A549 (cell line): ENCODE measurements at regions not wholly inside any gene's neighbourhood (a gene's known extent, or its start where the extent isn't known, plus 50 kb on each side); places are given as distances from the start of the nearest gene placed in this dataset.
A peak's percentile ranks its signal among the peaks of the same experiment; 100 is the strongest.

ENCODE experiments used
- ATAC-seq, 2 experiments: fragments of 200-7000 bp in 1 of 2; fragments of >200 bp in 1 of 2; cut with Nextera tagmentation in 1 of 2; cut with Tn5 transposase in 1 of 2; 3 replicates each; pipeline versions ENCODE4 v1.8.0 to v1.9.1; 2018 to 2020; ENCODE audit warnings: mild to moderate bottlenecking in 1 of 2, moderate library complexity in 1 of 2
- CTCF ChIA-PET: fragments of 300-600 bp; sonication (Branson Sonifier 250); formaldehyde crosslinking; extraction: SDS; loops from one replicate; lab custom pipeline; 2021; ENCODE audit warnings: antibody characterized with exemption, inconsistent platforms; lab: Yijun Ruan, JAX
- POLR2A ChIA-PET: fragments of 350-600 bp; formaldehyde crosslinking; extraction: SDS; loops from one replicate; lab custom pipeline; 2021; ENCODE audit warnings: antibody characterized with exemption, inconsistent platforms; lab: Yijun Ruan, JAX
- DNase-seq, 2 experiments: peaks; one replicate each; pipeline versions ENCODE4 v3.0.0 to v3.0.0-alpha.2; 2011 to 2016; ENCODE audit warnings: low read depth in 1 of 2, low spot score in 1 of 2
- FAIRE-seq: peaks from 2 replicates; lab custom pipeline; 2011; peaks lifted over from hg19 to GRCh38; lab: Jason Lieb, UNC
- H3K27ac ChIP-seq, 2 experiments: fragments of >200 bp; sonication (Bioruptor Twin); formaldehyde crosslinking; 3 replicates each; pipeline ENCODE4 v1.5.1; 2016 to 2017
- H3K4me1 ChIP-seq: fragments of >200 bp; sonication (Bioruptor Twin); formaldehyde crosslinking; 3 replicates; pipeline ENCODE4 v1.6.1; 2016
- H3K4me2 ChIP-seq: fragments of >200 bp; sonication (Bioruptor Twin); formaldehyde crosslinking; 3 replicates; pipeline ENCODE4 v1.6.1; 2016
- H3K4me3 ChIP-seq: fragments of >200 bp; sonication (Bioruptor Twin); formaldehyde crosslinking; 3 replicates; pipeline ENCODE4 v1.5.1; 2016
- H3K9me3 ChIP-seq: fragments of >200 bp; sonication (Bioruptor Twin); formaldehyde crosslinking; 3 replicates; pipeline ENCODE4 v1.6.1; 2016
- BHLHE40 ChIP-seq: IDR thresholded peaks from 2 replicates; pipeline ENCODE4 v1.6.1; 2012; ENCODE audit warnings: low read depth, low read length, inconsistent platforms
- CBX2 ChIP-seq: fragments of 200-600 bp; sonication (generic); IDR thresholded peaks from 2 replicates; pipeline ENCODE4 v1.6.1; 2016; ENCODE audit warnings: low read depth, mild to moderate bottlenecking, borderline replicate concordance
- CBX8 ChIP-seq: fragments of 200-600 bp; sonication (generic); IDR thresholded peaks from 2 replicates; pipeline ENCODE4 v1.6.1; 2016
- CEBPB ChIP-seq, 2 experiments: fragments of >200 bp in 1 of 2; sonication (Bioruptor Twin) in 1 of 2; formaldehyde crosslinking in 1 of 2; IDR thresholded peaks; 2 replicates each; pipeline ENCODE4 v1.6.1; 2012 to 2016
- CHD4 ChIP-seq: fragments of 200-600 bp; sonication (generic); IDR thresholded peaks from 2 replicates; pipeline ENCODE4 v1.6.1; 2016; ENCODE audit warnings: antibody characterized with exemption, mild to moderate bottlenecking, borderline replicate concordance
- EHF ChIP-seq: fragments of 250-450 bp; sonication (Bioruptor Pico); IDR thresholded peaks from 2 replicates; pipeline ENCODE4 v1.5.0; 2020; ENCODE audit warnings: mild to moderate bottlenecking
- EHMT2 ChIP-seq: fragments of 200-600 bp; sonication (generic); IDR thresholded peaks from 2 replicates; pipeline ENCODE4 v1.6.1; 2016; ENCODE audit warnings: antibody characterized with exemption, low read depth, mild to moderate bottlenecking, moderate library complexity
- EP300 ChIP-seq, 2 experiments: fragments of >200 bp; sonication (Bioruptor Twin); formaldehyde crosslinking; IDR thresholded peaks; 2 replicates in 1 of 2; 3 replicates in 1 of 2; pipeline ENCODE4 v1.6.1; 2016 to 2017
- ESRRA ChIP-seq: fragments of 150-350 bp; IDR thresholded peaks from 2 replicates; pipeline ENCODE4 v1.6.1; 2014; ENCODE audit warnings: mild to moderate bottlenecking, low read length, borderline replicate concordance
- FOSL2 ChIP-seq, 2 experiments: fragments of 450-650 bp in 1 of 2; fragments of >200 bp in 1 of 2; sonication (Bioruptor Twin) in 1 of 2; formaldehyde crosslinking; IDR thresholded peaks; 2 replicates each; pipeline versions ENCODE4 v1.5.0 to v1.6.1; 2016 to 2020; ENCODE audit warnings: mild to moderate bottlenecking in 1 of 2, moderate library complexity in 1 of 2
- FOXS1 ChIP-seq: fragments of 250-450 bp; sonication (Bioruptor Pico); IDR thresholded peaks from 2 replicates; pipeline ENCODE4 v1.5.0; 2020; ENCODE audit warnings: mild to moderate bottlenecking, moderate library complexity
- GATA3 ChIP-seq: IDR thresholded peaks from 2 replicates; pipeline ENCODE4 v1.6.1; 2012; ENCODE audit warnings: borderline replicate concordance
- HOXA7 ChIP-seq: fragments of 250-450 bp; sonication (Bioruptor Pico); IDR thresholded peaks from 2 replicates; pipeline ENCODE4 v1.5.0; 2020; ENCODE audit warnings: mild to moderate bottlenecking, moderate library complexity
- HOXB13 ChIP-seq: fragments of 250-450 bp; sonication (Bioruptor Pico); IDR thresholded peaks from 2 replicates; pipeline ENCODE4 v1.5.0; 2020; ENCODE audit warnings: low read depth, mild to moderate bottlenecking, moderate library complexity
- JUN ChIP-seq, 2 experiments: fragments of >200 bp; sonication (Bioruptor Twin); formaldehyde crosslinking; IDR thresholded peaks; 2 replicates in 1 of 2; 3 replicates in 1 of 2; pipeline ENCODE4 v1.6.1; 2016 to 2017
- JUNB ChIP-seq: fragments of >200 bp; sonication (Bioruptor Twin); formaldehyde crosslinking; IDR thresholded peaks from 2 replicates; pipeline ENCODE4 v1.6.1; 2016
- KDM1A ChIP-seq: fragments of 200-600 bp; sonication (generic); IDR thresholded peaks from 2 replicates; pipeline ENCODE4 v1.6.1; 2016; ENCODE audit warnings: low read depth, mild to moderate bottlenecking
- KDM5A ChIP-seq: fragments of 200-600 bp; sonication (generic); IDR thresholded peaks from 2 replicates; pipeline ENCODE4 v1.6.1; 2016; ENCODE audit warnings: antibody characterized with exemption, mild to moderate bottlenecking
- MAZ ChIP-seq: fragments of 150-350 bp; IDR thresholded peaks from 2 replicates; pipeline ENCODE4 v1.6.1; 2014; ENCODE audit warnings: antibody characterized with exemption, low read depth, low read length, borderline replicate concordance
- MYC ChIP-seq: IDR thresholded peaks from 2 replicates; pipeline ENCODE4 v1.6.1; 2012; ENCODE audit warnings: mild to moderate bottlenecking, inconsistent platforms, low read length, improper control_type of control experiment, borderline replicate concordance
- PBX3 ChIP-seq: IDR thresholded peaks from 2 replicates; pipeline ENCODE4 v1.6.1; 2012
- PHF8 ChIP-seq: fragments of 200-600 bp; sonication (generic); IDR thresholded peaks from 2 replicates; pipeline ENCODE4 v1.6.1; 2016; ENCODE audit warnings: low read depth, mild to moderate bottlenecking, antibody characterized with exemption, moderate library complexity, borderline replicate concordance
- REST ChIP-seq: fragments of 200-600 bp; sonication (generic); IDR thresholded peaks from 2 replicates; pipeline ENCODE4 v1.6.1; 2016; ENCODE audit warnings: antibody characterized with exemption, mild to moderate bottlenecking, moderate library complexity
- SMC3 ChIP-seq: fragments of >200 bp; sonication (Bioruptor Twin); formaldehyde crosslinking; IDR thresholded peaks from 3 replicates; pipeline ENCODE4 v1.6.1; 2018; ENCODE audit warnings: inconsistent platforms
- SREBF2 ChIP-seq: fragments of 450-650 bp; IDR thresholded peaks from 2 replicates; pipeline ENCODE4 v1.6.1; 2014; ENCODE audit warnings: mild to moderate bottlenecking, moderate library complexity
- TFCP2L1 ChIP-seq: fragments of 250-450 bp; sonication (Bioruptor Pico); IDR thresholded peaks from 2 replicates; pipeline ENCODE4 v1.5.0; 2021; ENCODE audit warnings: mild to moderate bottlenecking
- USF2 ChIP-seq: fragments of 450-650 bp; IDR thresholded peaks from 2 replicates; pipeline ENCODE4 v1.6.1; 2014; ENCODE audit warnings: antibody characterized with exemption
- ZNF302 ChIP-seq: fragments of 250-450 bp; sonication (Bioruptor Pico); IDR thresholded peaks from 2 replicates; pipeline ENCODE4 v1.9.0; 2021; ENCODE audit warnings: inconsistent platforms, mild to moderate bottlenecking, moderate library complexity
- ZSCAN20 ChIP-seq: fragments of 250-450 bp; sonication (Bioruptor Pico); IDR thresholded peaks from 2 replicates; pipeline ENCODE4 v1.8.0; 2022; ENCODE audit warnings: mild to moderate bottlenecking, moderate library complexity
- WGBS: methylation state at CpG from one replicate; pipeline ENCODE4 v1.1.6; 2017; ENCODE audit errors: missing lambda C conversion rate; 5-methylcytosine and 5-hydroxymethylcytosine counted together

GRCh38 chr1:228901936-228902681, 166.8 kb downstream of the RHOU start:
- Histone ChIP-seq H3K4me1 (peaks cover 19% of the 10 kb centered on the region), H3K9me3 (no peaks in the 10 kb centered on the region), H3K4me2 (peak overlapping the region; percentile 81; the same call in 2 of the 3 replicates), H3K27ac (no peak overlapping the region), H3K4me3 (no peak overlapping the region)
- ATAC-seq (peak in 1 of 2 experiments; percentile 12; a peak in 1 of 6 replicates), DNase-seq (no peak), FAIRE-seq (no peak)
- CTCF ChIA-PET, result interaction anchor here (0.6 to 1.9 kb wide), 7 partner anchors 11 to 325 kb away, joined by 3 to 8 read pairs (median 4); partner anchors contain the start of gene RHOU
- no peak for TF ChIP-seq HOXB13 (CRISPR knock-in tag)
- no peak for TF ChIP-seq EHMT2
- TF ChIP-seq HOXA7 (CRISPR knock-in tag), result no peak
- no peak for TF ChIP-seq CHD4
- no peak for TF ChIP-seq TFCP2L1
- no peak for TF ChIP-seq ZNF302 (CRISPR knock-in tag)
- no peak for TF ChIP-seq JUNB
- no peak for TF ChIP-seq USF2
- no peak for TF ChIP-seq KDM5A
- no peak for TF ChIP-seq PHF8
- POLR2A ChIA-PET, result interaction anchor here (1.1 kb wide), 1 partner anchor 41 kb away, joined by 6 read pairs; no protein-coding TSS in a partner anchor
- 97% methylated on average over 5 of the region's 5 CpGs for WGBS

- Histone ChIP-seq H3K4me3 (no peak overlapping the region), H3K4me2 (peak overlapping the region; percentile 81), H3K4me1 (peaks cover 19% of the 10 kb centered on the region), H3K27ac (peak overlapping the region; percentile 63 to 64), H3K9me3 (no peaks in the 10 kb centered on the region)
- ATAC-seq (peak; percentile 90 to 94), FAIRE-seq (peak; percentile 96), DNase-seq (peak; percentile 88 to 90)
- WGBS, result 32% methylated on average over 13 of the region's 13 CpGs
- ChIA-PET CTCF (interaction anchor here (0.7 to 1.9 kb wide), 6 partner anchors 11 to 353 kb away, joined by 3 to 8 read pairs (median 4); no protein-coding TSS in a partner anchor), POLR2A (interaction anchor here (1.1 kb wide), 1 partner anchor 42 kb away, joined by 6 read pairs; no protein-coding TSS in a partner anchor)
- TF ChIP-seq SMC3, result peak; percentile 76
- TF ChIP-seq USF2, result no peak
- TF ChIP-seq JUN (IDR thresholded peaks at IDR 0.05), result peak; percentile 87 to 93; a peak in 4 of 5 replicates
- no peak for TF ChIP-seq SREBF2
- TF ChIP-seq EHF (CRISPR knock-in tag), result no peak
- TF ChIP-seq MAZ, result no peak
- peak; percentile 93 for TF ChIP-seq GATA3
- no peak for TF ChIP-seq HOXA7 (CRISPR knock-in tag)
- no peak for TF ChIP-seq KDM1A
- 0 out of 2 replicates have a peak, but pooled peaks have one; percentile 47 for TF ChIP-seq MYC
- no peak for TF ChIP-seq CBX2
- TF ChIP-seq BHLHE40, result no peak
- TF ChIP-seq ESRRA, result no peak
- TF ChIP-seq FOXS1 (CRISPR knock-in tag), result peak; percentile 48; the same call in 1 of the 2 replicates
- peak; percentile 60 to 62; a peak in 2 of 5 replicates for TF ChIP-seq EP300 (IDR thresholded peaks at IDR 0.05)
- no peak for TF ChIP-seq CHD4
- peak; percentile 94 for TF ChIP-seq JUNB
- TF ChIP-seq FOSL2 (IDR thresholded peaks at IDR 0.05), result peak; percentile 88; the same call in 1 of the 2 replicates
- peak; percentile 91 for TF ChIP-seq FOSL2 (CRISPR knock-in tag; IDR thresholded peaks at IDR 0.05)
- TF ChIP-seq ZSCAN20 (CRISPR knock-in tag), result no peak
- peak in 1 of 2 experiments; percentile 69; a peak in 2 of 4 replicates for TF ChIP-seq CEBPB (IDR thresholded peaks at IDR 0.05)
- TF ChIP-seq CBX8, result no peak
- peak; percentile 53; the same call in 1 of the 2 replicates for TF ChIP-seq PBX3
- TF ChIP-seq REST, result no peak
Observed at GRCh38 chr1:228902781-228903433, 167.6 kb downstream of the RHOU start.
